Endothelial cell (in vitro differentiated cells): ENCODE measurements at regions not wholly inside any gene's neighbourhood (a gene's known extent, or its start where the extent isn't known, plus 50 kb on each side); places are given as distances from the start of the nearest gene placed in this dataset.
"Not testable (repeated sequence)": the region's sequence is repeated elsewhere in the genome, so short reads cannot be mapped to it uniquely, and the experiment has no call there.

Source experiments
- DNase-seq: peaks from one replicate; pipeline ENCODE4 v3.0.0; 2021; ENCODE audit warnings: low spot score
- H3K27ac Mint-ChIP-seq: one replicate; pipeline ENCODE4 v1.8.0; 2021; ENCODE audit warnings: mixed read lengths, inconsistent platforms; ENCODE audit not compliant: unreplicated experiment
- H3K27me3 Mint-ChIP-seq: one replicate; pipeline ENCODE4 v1.8.0; 2021; ENCODE audit warnings: mild to moderate bottlenecking, moderate library complexity, mixed read lengths, inconsistent platforms; ENCODE audit not compliant: unreplicated experiment
- H3K36me3 Mint-ChIP-seq: one replicate; pipeline ENCODE4 v1.8.0; 2021; ENCODE audit warnings: mild to moderate bottlenecking, low read depth, mixed read lengths, inconsistent platforms; ENCODE audit not compliant: unreplicated experiment
- H3K4me1 Mint-ChIP-seq: one replicate; pipeline ENCODE4 v1.8.0; 2021; ENCODE audit warnings: mild to moderate bottlenecking, mixed read lengths, inconsistent platforms; ENCODE audit not compliant: unreplicated experiment
- H3K4me3 Mint-ChIP-seq: one replicate; pipeline ENCODE4 v1.8.0; 2021; ENCODE audit warnings: mild to moderate bottlenecking, mixed read lengths, inconsistent platforms; ENCODE audit not compliant: unreplicated experiment
- H3K9me3 Mint-ChIP-seq: one replicate; pipeline ENCODE4 v1.8.0; 2021; ENCODE audit warnings: mixed read lengths, inconsistent platforms; ENCODE audit not compliant: unreplicated experiment
- TF ChIP-seq, protein P1 (sequence below): fragments of 200-600 bp; sonication (generic); IDR thresholded peaks from one replicate; pipeline ENCODE4 v1.5.0; 2021; ENCODE audit warnings: antibody characterized with exemption; ENCODE audit not compliant: unreplicated experiment

DNA sequence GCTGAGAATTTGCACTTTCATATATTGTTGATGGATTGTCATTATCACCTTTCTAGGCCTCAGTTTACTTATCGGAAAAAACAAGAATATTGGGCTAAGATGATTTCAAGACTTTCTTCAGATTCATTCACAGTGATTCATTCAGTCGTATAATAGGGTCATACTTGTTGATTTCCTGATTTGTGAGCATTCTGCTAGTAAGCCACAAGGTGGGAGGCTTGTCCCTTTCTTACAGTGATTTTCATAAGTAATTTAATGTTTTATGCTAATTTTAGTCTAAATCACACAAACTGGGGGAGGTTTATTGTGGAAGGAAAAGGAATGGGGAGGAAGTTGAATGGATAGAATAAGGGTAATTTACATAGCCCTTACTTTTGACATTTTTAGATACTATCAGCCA, 126.8 kb upstream of the GOLGA6L4 start:
- Mint-ChIP-seq H3K36me3 (no peaks in the 10 kb centered on the region), H3K4me1 (no peaks in the 10 kb centered on the region), H3K27ac (no peak overlapping the region), H3K27me3 (peaks cover 4% of the 10 kb centered on the region), H3K9me3 (no peaks in the 10 kb centered on the region), H3K4me3 (no peak overlapping the region)
- TF ChIP-seq, protein P1, sequence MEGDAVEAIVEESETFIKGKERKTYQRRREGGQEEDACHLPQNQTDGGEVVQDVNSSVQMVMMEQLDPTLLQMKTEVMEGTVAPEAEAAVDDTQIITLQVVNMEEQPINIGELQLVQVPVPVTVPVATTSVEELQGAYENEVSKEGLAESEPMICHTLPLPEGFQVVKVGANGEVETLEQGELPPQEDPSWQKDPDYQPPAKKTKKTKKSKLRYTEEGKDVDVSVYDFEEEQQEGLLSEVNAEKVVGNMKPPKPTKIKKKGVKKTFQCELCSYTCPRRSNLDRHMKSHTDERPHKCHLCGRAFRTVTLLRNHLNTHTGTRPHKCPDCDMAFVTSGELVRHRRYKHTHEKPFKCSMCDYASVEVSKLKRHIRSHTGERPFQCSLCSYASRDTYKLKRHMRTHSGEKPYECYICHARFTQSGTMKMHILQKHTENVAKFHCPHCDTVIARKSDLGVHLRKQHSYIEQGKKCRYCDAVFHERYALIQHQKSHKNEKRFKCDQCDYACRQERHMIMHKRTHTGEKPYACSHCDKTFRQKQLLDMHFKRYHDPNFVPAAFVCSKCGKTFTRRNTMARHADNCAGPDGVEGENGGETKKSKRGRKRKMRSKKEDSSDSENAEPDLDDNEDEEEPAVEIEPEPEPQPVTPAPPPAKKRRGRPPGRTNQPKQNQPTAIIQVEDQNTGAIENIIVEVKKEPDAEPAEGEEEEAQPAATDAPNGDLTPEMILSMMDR: peak; percentile 35
- no peak for DNase-seq

DNA sequence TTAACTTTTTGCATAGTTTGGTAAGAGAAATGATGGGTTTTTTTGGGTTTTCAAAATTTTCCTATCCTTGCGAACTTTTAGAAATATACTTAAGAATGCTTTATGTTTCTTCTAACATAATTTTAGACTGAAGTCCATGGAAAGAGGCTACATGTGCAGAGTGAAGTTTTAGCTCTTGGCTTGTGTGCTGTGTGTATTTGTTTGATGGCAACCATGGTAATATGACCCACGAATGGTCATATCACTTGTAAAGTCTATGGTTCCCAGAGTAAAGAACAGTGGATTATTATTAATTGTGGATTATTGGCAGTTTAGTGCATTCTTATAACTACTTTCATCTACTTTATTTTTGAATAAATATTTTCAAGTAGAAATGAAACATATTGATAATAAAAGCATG, 124.0 kb upstream of the GOLGA6L4 start:
- peaks cover 3% of the 10 kb centered on the region for H3K4me1 Mint-ChIP-seq
- peaks cover 1% of the 10 kb centered on the region for H3K27me3 Mint-ChIP-seq
- DNase-seq: no peak
- no peak overlapping the region for H3K27ac Mint-ChIP-seq
- no peaks in the 10 kb centered on the region for H3K9me3 Mint-ChIP-seq
- TF ChIP-seq, protein P1: no peak
- no peak overlapping the region for H3K4me3 Mint-ChIP-seq
- H3K36me3 Mint-ChIP-seq: no peaks in the 10 kb centered on the region

DNA sequence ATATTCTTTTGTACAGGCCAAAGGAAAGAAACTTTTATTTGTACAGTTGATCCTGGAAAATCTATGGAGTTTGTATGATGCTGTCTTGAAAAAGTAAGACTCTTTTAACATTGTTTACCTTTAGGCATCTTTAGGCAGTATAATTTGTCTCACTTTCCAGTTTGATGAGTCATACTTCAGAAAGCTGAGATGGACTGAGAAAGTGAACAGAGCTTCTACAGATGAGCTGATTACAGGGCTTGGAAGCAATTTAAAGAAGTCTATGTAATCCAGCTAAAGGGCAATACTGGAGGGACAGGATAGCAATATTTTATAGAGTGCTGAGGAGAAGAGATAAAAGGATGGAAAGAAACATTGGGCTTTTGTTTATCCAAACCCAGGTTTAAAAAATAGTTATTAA, 123.5 kb upstream of the GOLGA6L4 start:
- Mint-ChIP-seq H3K36me3 (no peaks in the 10 kb centered on the region), H3K4me3 (no peak overlapping the region), H3K4me1 (peaks cover 3% of the 10 kb centered on the region), H3K27ac (no peak overlapping the region), H3K9me3 (no peaks in the 10 kb centered on the region), H3K27me3 (peaks cover 1% of the 10 kb centered on the region)
- TF ChIP-seq, protein P1: no peak
- no peak for DNase-seq

DNA sequence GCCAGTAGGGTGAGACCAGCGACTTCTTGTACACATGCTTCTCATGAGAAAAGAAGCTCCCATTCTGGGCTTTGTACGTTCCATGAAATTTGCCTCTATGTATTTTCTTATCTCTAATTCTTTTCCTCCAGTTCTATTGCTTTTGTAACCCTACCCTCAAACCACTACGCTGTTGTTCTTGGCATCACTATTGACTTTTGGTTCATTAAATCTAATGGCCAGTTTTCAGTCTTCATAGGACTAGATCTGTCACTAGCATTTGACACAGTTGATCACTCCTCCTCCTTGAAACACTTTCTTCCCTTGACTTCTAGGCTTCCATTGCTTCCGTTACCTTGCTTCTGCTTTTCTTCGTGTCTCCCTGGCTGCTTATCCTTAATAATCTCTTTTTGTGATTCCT, 121.7 kb upstream of the GOLGA6L4 start:
- no peak for DNase-seq
- Mint-ChIP-seq H3K9me3 (no peaks in the 10 kb centered on the region), H3K36me3 (no peaks in the 10 kb centered on the region), H3K27me3 (peaks cover 1% of the 10 kb centered on the region), H3K27ac (no peak overlapping the region), H3K4me3 (no peak overlapping the region), H3K4me1 (peaks cover 3% of the 10 kb centered on the region)
- TF ChIP-seq, protein P1: no peak

DNA sequence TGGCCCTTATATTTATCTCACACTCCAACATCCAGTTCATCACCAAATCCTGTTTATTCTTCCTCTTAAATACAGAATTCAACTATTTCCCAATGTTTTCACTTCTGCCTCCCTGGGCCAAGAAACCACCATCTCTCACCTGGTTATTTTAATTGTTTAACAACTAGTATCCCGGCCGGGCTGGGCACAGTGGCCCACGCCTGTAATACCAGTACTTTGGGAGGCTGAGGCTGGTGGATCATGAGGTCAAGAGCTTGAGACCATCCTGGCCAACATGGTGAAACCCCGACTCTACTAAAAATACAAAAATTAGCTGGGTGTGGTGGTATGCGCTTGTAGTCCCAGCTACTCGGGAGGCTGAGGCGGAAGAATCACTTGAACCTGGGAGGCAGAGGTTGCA, 120.9 kb upstream of the GOLGA6L4 start:
- H3K4me3 Mint-ChIP-seq, DNase-seq, H3K27me3 Mint-ChIP-seq, H3K36me3 Mint-ChIP-seq, H3K4me1 Mint-ChIP-seq, H3K9me3 Mint-ChIP-seq, H3K27ac Mint-ChIP-seq: not testable (repeated sequence)

DNA sequence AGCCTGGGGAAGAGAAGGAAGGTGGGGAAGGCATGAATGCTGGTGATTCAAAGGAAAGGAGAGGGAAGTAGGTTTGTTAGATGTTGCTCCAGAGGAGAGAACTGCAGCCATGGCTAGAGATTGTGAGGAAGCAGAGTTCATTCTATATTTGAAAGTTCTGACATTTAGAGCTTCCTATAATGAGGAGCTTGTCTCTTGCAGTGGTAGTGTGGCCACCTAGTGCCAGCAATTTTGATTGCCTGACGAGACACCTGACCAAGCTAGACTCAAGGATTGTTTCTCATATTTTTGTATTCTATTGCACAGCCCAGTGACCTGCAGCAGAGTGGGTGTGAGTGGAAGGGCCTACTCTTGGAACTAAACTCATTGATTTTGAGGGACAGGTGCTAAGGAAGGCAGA, 116.2 kb upstream of the GOLGA6L4 start:
- H3K27ac Mint-ChIP-seq, H3K36me3 Mint-ChIP-seq, H3K4me1 Mint-ChIP-seq, H3K9me3 Mint-ChIP-seq, H3K4me3 Mint-ChIP-seq, DNase-seq, H3K27me3 Mint-ChIP-seq: not testable (repeated sequence)

DNA sequence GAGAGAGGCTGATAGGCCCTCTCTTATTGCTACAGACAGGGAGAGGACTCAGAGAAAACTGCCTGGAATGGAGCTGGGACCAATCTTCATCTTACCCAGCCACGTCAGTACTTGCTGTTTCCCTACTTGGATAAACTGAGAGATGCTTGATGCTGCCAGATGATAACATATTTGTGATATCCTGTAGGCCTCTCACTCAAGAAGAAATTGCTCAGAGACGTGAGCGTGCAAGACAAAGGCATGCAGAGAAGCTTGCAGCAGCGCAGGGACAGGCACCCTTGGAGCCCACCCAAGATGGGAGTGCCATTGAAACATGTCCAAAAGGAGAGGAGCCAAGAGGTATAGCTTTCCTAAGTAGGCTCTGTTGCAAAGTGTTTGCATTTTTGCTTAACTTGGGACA, 114.7 kb upstream of the GOLGA6L4 start:
- not testable (repeated sequence) for H3K27ac Mint-ChIP-seq, H3K27me3 Mint-ChIP-seq, H3K36me3 Mint-ChIP-seq, DNase-seq, H3K9me3 Mint-ChIP-seq, H3K4me3 Mint-ChIP-seq, H3K4me1 Mint-ChIP-seq

DNA sequence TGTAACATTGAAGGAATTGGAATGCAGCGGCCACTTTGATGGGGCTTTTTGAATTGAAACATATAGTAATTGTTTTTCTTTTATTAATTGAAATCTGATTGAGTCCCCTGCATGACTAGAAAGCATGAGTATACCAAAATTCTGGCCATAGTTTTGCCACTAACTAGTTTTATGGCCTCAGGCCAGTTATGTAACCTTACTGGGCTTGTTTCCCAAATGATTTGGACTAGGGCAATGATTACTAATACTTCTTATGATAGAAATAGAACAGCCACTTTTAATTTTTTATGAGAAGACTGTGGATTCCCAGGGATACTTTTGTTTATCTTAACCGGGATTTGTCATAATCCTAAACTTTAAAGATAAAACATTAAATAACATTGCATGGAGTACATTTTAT, 106.9 kb upstream of the GOLGA6L4 start:
- not testable (repeated sequence) for H3K27ac Mint-ChIP-seq, H3K4me1 Mint-ChIP-seq, DNase-seq, H3K36me3 Mint-ChIP-seq, H3K4me3 Mint-ChIP-seq, H3K27me3 Mint-ChIP-seq, H3K9me3 Mint-ChIP-seq

DNA sequence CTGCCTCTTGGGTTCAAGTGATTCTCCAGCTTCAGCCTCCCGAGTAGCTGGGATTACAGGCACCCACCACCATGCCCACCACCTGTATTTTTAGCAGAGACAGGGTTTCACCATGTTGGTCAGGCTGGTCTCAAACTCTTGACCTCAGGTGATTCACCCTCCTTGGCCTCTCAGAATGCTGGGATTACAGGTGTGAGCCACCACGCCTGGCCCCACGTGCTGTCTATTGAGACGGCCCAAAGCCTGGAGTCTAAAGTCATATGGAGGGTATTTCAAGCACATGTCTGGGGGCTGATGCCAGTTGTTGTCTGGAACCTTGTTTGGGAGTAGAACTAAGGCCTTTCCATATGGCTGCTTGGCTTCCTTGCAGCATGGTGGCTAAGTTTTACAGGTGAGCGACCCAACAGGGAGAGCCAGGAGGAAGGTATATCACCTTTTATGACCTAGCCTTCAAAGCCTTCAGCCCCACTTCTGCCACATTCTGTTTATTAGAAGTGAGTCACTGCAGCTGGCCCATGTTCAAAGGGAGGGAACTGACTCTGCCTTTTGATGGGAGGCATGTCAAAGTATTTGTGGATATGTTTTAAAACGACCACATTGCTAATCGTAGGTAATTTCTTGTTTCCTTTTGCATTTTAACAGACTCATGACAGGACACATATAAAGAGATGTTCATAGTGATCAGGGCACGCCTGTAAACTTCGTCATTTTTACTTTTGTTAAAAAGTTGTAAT, 105.3 kb upstream of the GOLGA6L4 start:
- H3K27me3 Mint-ChIP-seq, H3K4me3 Mint-ChIP-seq, H3K4me1 Mint-ChIP-seq, H3K27ac Mint-ChIP-seq, H3K9me3 Mint-ChIP-seq, DNase-seq, H3K36me3 Mint-ChIP-seq: not testable (repeated sequence)
